ENCODE measurements at regions not wholly inside any gene's neighbourhood (a gene's known extent, or its start where the extent isn't known, plus 50 kb on each side); places are given as distances from the start of the nearest gene placed in this dataset.

DNA sequence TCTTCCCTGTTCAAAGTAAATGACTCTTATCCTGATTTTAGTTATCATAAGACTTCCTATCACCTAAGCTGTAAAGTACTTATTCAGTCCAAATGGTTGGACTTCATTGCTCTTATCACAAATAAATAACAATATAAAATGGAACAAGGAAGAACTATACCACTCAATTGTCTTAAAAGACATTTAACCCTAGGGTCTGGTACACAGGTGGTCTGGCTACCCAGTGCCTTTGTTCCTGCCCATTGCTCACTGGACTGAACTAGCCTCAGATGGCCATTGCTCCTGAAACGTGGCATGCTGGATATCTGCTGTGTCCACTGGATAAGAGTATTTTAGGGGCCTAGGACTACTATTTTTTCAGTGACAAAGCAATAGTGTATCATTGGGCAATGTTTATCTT, 574.3 kb upstream of the CA10 start:
- no peak overlapping the region for H3K4me3 ChIP-seq (ENCODE audit: low read depth, low read length)
- TF ChIP-seq, protein P1, sequence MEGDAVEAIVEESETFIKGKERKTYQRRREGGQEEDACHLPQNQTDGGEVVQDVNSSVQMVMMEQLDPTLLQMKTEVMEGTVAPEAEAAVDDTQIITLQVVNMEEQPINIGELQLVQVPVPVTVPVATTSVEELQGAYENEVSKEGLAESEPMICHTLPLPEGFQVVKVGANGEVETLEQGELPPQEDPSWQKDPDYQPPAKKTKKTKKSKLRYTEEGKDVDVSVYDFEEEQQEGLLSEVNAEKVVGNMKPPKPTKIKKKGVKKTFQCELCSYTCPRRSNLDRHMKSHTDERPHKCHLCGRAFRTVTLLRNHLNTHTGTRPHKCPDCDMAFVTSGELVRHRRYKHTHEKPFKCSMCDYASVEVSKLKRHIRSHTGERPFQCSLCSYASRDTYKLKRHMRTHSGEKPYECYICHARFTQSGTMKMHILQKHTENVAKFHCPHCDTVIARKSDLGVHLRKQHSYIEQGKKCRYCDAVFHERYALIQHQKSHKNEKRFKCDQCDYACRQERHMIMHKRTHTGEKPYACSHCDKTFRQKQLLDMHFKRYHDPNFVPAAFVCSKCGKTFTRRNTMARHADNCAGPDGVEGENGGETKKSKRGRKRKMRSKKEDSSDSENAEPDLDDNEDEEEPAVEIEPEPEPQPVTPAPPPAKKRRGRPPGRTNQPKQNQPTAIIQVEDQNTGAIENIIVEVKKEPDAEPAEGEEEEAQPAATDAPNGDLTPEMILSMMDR (IDR thresholded peaks at IDR 0.05; ENCODE audit: low read depth, low read length, missing control alignments), result no peak
- no peak for DNase-seq (ENCODE audit: low read depth)

DNA sequence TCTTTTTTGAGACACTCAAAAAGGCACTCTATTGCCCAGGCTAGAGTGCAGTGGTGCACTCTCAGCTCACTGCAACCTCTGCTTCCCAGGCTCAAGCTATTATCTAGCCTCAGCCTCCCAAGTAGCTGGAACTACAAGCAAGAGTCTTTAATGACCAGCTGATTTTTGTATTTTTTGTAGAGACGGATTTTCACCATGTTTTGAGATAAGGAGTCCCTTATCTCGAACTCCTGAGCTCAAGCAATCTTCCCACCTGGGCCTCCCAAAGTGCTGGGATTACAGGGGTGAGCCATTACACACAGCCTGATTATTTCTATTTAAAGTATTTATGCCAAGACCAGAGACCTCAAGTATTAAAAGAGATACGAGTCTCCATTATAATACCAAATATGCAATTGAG, 566.1 kb upstream of the CA10 start:
- H3K4me3 ChIP-seq (ENCODE audit: low read depth, low read length), result no peak overlapping the region
- DNase-seq (ENCODE audit: low read depth), result no peak
- TF ChIP-seq, protein P1 (IDR thresholded peaks at IDR 0.05; ENCODE audit: low read depth, low read length, missing control alignments), result no peak

DNA sequence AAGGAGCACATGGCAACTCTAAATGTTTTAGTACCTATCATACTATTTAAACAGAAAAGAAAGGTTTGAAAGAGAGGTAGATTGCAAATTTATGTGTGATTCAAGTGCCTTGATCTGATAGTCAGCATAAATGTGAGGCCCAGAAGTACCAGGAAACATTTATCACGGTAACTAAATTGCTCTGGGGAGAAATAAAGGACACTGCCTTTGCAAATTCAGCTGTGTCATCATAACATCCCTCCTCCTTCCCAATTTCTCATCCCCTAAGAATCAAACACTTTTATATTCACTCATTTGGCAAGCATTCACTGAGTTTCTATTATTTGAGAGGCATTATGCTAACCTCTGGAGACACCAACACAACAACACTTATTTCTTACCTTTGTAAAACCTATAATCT, 563.4 kb upstream of the CA10 start:
- no peak for DNase-seq (ENCODE audit: low read depth)
- TF ChIP-seq, protein P1 (IDR thresholded peaks at IDR 0.05; ENCODE audit: low read depth, low read length, missing control alignments), result no peak
- no peak overlapping the region for H3K4me3 ChIP-seq (ENCODE audit: low read depth, low read length)

DNA sequence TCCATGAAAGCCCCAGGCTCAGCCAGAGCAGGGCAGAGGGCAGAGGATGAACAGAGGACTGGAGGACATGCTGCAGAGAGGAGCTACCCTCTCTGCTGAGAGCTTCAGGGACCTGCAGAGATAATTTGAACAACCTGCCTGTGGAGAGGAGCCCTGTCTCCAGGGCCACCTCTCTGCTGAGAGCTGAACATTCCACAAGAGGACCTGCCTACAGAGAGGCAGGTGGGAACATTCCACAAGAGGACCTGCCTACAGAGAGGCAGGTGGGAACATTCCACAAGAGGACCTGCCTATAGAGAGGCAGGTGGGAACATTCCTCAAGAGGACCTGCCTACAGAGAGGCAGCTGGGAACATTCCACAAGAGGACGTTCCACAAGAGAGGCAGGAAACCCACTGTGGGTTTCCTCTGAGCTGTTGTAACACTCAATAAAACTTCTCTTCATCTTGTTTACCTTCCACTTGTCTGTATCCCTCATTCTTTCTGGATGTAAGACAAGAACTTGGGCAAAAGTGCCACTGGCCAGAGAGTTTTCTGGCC, 551.9 kb upstream of the CA10 start:
- no peak for DNase-seq (ENCODE audit: low read depth)
- H3K4me3 ChIP-seq (ENCODE audit: low read depth, low read length), result no peak overlapping the region
- TF ChIP-seq, protein P1 (IDR thresholded peaks at IDR 0.05; ENCODE audit: low read depth, low read length, missing control alignments), result no peak

DNA sequence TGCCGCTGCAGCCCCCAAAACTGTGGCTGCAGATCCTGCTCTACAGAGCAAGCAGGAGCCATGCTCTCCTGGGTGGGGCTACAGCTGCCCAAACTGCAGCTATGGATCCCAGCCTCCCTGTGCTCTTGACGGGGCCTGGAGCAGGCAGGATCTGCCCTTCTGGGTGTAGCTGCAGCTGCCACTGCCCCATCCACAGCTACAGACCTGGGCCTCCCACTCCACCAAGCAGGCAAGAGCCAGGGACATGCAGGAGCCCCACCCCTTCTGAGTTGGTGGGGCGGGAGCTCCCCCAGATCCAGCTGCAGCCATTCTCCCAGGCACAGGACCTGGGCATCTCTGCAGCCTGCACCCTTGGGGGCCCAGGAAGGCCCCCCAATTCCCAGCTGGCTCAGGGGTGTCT, 551.2 kb upstream of the CA10 start:
- H3K4me3 ChIP-seq (ENCODE audit: low read depth, low read length), result no peak overlapping the region
- no peak for DNase-seq (ENCODE audit: low read depth)
- TF ChIP-seq, protein P1 (IDR thresholded peaks at IDR 0.05; ENCODE audit: low read depth, low read length, missing control alignments), result no peak

DNA sequence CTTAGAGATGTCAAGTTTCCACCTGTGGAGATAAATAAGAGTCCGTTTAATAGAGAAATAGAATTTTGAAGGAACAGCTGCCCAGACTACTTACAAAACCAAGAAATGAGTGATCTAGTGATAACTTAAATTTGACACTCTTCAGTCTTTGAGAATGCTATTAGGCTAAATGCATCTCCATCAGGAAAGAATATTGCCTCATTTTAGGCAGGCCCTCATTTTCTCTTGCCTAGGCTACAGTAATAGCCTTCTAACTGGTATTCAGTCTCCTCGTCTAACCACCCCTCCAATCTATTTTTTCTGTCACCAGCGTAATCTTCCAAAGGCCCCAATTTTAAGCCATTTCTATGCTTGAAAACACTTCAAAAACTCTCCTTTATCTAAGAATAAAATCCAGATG, 537.8 kb upstream of the CA10 start:
- no peak overlapping the region for H3K4me3 ChIP-seq (ENCODE audit: low read depth, low read length)
- TF ChIP-seq, protein P1 (IDR thresholded peaks at IDR 0.05; ENCODE audit: low read depth, low read length, missing control alignments), result no peak
- DNase-seq (ENCODE audit: low read depth), result no peak

DNA sequence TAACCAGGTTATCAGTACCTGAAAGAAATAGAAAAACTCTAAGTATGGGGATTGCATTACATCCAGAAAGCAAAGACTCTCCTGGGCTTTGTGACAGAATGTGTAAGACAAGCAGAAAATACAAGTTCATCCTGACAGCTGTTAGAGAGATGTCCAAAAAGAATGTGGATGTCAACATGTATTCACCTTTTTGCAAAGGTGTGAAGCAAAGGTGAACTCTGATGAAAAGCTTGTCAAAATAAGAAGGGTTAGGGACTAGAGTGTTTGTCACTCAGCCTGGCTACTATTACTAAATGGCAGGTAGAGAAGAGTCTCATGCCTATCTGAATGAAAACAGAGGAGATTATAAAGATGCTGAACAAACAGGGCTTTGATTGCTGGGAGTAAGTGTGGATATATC, 527.6 kb upstream of the CA10 start:
- no peak overlapping the region for H3K4me3 ChIP-seq (ENCODE audit: low read depth, low read length)
- DNase-seq (ENCODE audit: low read depth), result no peak
- TF ChIP-seq, protein P1 (IDR thresholded peaks at IDR 0.05; ENCODE audit: low read depth, low read length, missing control alignments), result no peak
